ENCODE measurements at regions not wholly inside any gene's neighbourhood (a gene's known extent, or its start where the extent isn't known, plus 50 kb on each side); places are given as distances from the start of the nearest gene placed in this dataset.

- DNase-seq (ENCODE audit: low read depth in 3 of 3): no peak
These were observed 200.5 kb downstream of the KDR start for GRCh38 chr4:54924891-54925290.

GRCh38 chr4:54915276-54915675, 210.1 kb downstream of the KDR start:
- no peak for DNase-seq (ENCODE audit: low read depth in 3 of 3)

- DNase-seq (ENCODE audit: low read depth in 3 of 3): no peak
These were observed 210.6 kb downstream of the KDR start for GRCh38 chr4:54914781-54915180.

- no peak for DNase-seq (ENCODE audit: low read depth in 3 of 3)
These were observed 211.5 kb downstream of the KDR start for GRCh38 chr4:54913751-54914526.

- no peak for DNase-seq (ENCODE audit: low read depth in 3 of 3)
These were observed 213.2 kb downstream of the KDR start for GRCh38 chr4:54912155-54912554.

GRCh38 chr4:54909961-54910360, 215.4 kb downstream of the KDR start:
- no peak for DNase-seq (ENCODE audit: low read depth in 3 of 3)

- no peak for DNase-seq (ENCODE audit: low read depth in 3 of 3)
These were observed 216.6 kb downstream of the KDR start for GRCh38 chr4:54908763-54909162.

GRCh38 chr4:54904953-54905352, 220.4 kb downstream of the KDR start:
- DNase-seq (ENCODE audit: low read depth in 3 of 3): no peak

- no peak for DNase-seq (ENCODE audit: low read depth in 3 of 3)
These were observed 222.4 kb downstream of the KDR start for GRCh38 chr4:54902976-54903375.

- no peak for DNase-seq (ENCODE audit: low read depth in 3 of 3)
These were observed 223.1 kb downstream of the KDR start for GRCh38 chr4:54902271-54902670.

- DNase-seq (ENCODE audit: low read depth in 3 of 3): no peak
These were observed 224.2 kb downstream of the KDR start for GRCh38 chr4:54901202-54901601.

- no peak for DNase-seq (ENCODE audit: low read depth in 3 of 3)
These were observed 226.6 kb downstream of the KDR start for GRCh38 chr4:54898656-54899340.

- no peak for DNase-seq (ENCODE audit: low read depth in 3 of 3)
These were observed 227.3 kb downstream of the KDR start for GRCh38 chr4:54898056-54898562.

- no peak for DNase-seq (ENCODE audit: low read depth in 3 of 3)
These were observed 227.8 kb downstream of the KDR start for GRCh38 chr4:54897590-54897989.

- no peak for DNase-seq (ENCODE audit: low read depth in 3 of 3)
These were observed 224.9 kb downstream of the KIT start for GRCh38 chr4:54882616-54883015.

- no peak for DNase-seq (ENCODE audit: low read depth in 3 of 3)
These were observed 221.8 kb downstream of the KIT start for GRCh38 chr4:54879576-54879975.

- no peak for DNase-seq (ENCODE audit: low read depth in 3 of 3)
These were observed 219.2 kb downstream of the KIT start for GRCh38 chr4:54877006-54877405.

- DNase-seq (ENCODE audit: low read depth in 3 of 3): no peak
These were observed 214.5 kb downstream of the KIT start for GRCh38 chr4:54872261-54872660.

GRCh38 chr4:54863571-54864255, 206.0 kb downstream of the KIT start:
- DNase-seq (ENCODE audit: low read depth in 3 of 3): no peak

- no peak for DNase-seq (ENCODE audit: low read depth in 3 of 3)
These were observed 203.4 kb downstream of the KIT start for GRCh38 chr4:54861201-54861600.

- no peak for DNase-seq (ENCODE audit: low read depth in 3 of 3)
These were observed 197.6 kb downstream of the KIT start for GRCh38 chr4:54855191-54855854.

- DNase-seq (ENCODE audit: low read depth in 3 of 3): no peak
These were observed 194.8 kb downstream of the KIT start for GRCh38 chr4:54852602-54853001.
